GM12864 (cell line): ENCODE measurements at regions not wholly inside any gene's neighbourhood (a gene's known extent, or its start where the extent isn't known, plus 50 kb on each side); places are given as distances from the start of the nearest gene placed in this dataset.

Source experiments
- DNase-seq: peaks from one replicate; pipeline ENCODE4 v3.0.0-alpha.2; 2011; ENCODE audit warnings: low read depth
- H3K4me3 ChIP-seq: 2 replicates; pipeline ENCODE4 v1.5.1; 2011; ENCODE audit warnings: mild to moderate bottlenecking, low read depth, low read length, control low read depth
- CTCF ChIP-seq: IDR thresholded peaks from 2 replicates; pipeline ENCODE4 v1.5.1; 2011; ENCODE audit warnings: low read depth, mild to moderate bottlenecking, moderate library complexity, low read length, control low read depth, inconsistent platforms; ENCODE audit errors: missing control alignments

GRCh38 chr2:18066894-18067293, 188.4 kb downstream of the KCNS3 start:
- no peak for DNase-seq
- no peak overlapping the region for H3K4me3 ChIP-seq
- TF ChIP-seq CTCF: no peak

- DNase-seq: no peak
- H3K4me3 ChIP-seq: no peak overlapping the region
- no peak for TF ChIP-seq CTCF
Measured at GRCh38 chr2:18066066-18066465, 187.6 kb downstream of the KCNS3 start.

GRCh38 chr2:18065249-18065648, 186.8 kb downstream of the KCNS3 start:
- no peak overlapping the region for H3K4me3 ChIP-seq
- TF ChIP-seq CTCF: no peak

GRCh38 chr2:18063826-18064470, 185.5 kb downstream of the KCNS3 start:
- no peak for TF ChIP-seq CTCF
- no peak overlapping the region for H3K4me3 ChIP-seq
- DNase-seq: no peak

More at GRCh38 chr2:18065249-18065648, 186.8 kb downstream of the KCNS3 start:
- DNase-seq: no peak

GRCh38 chr2:18062892-18063291, 184.4 kb downstream of the KCNS3 start:
- TF ChIP-seq CTCF: no peak
- no peak for DNase-seq
- H3K4me3 ChIP-seq: no peak overlapping the region

GRCh38 chr2:18061717-18062116, 183.2 kb downstream of the KCNS3 start:
- no peak for DNase-seq
- no peak overlapping the region for H3K4me3 ChIP-seq
- no peak for TF ChIP-seq CTCF

- no peak for DNase-seq
- TF ChIP-seq CTCF: no peak
- no peak overlapping the region for H3K4me3 ChIP-seq
Measured at GRCh38 chr2:18057657-18058056, 179.2 kb downstream of the KCNS3 start.
